Adrenal gland (tissue), 9 donors: ENCODE measurements at regions not wholly inside any gene's neighbourhood (a gene's known extent, or its start where the extent isn't known, plus 50 kb on each side); places are given as distances from the start of the nearest gene placed in this dataset.
A peak's percentile ranks its signal among the peaks of the same experiment; 100 is the strongest.

ENCODE experiments used
- DNase-seq, 7 donors: peaks; one replicate each; pipeline ENCODE4 v3.0.0-alpha.2; 2019 to 2020
- H3K27ac ChIP-seq, 5 donors: fragments of 200-600 bp; sonication (generic) in 4 of 5; 1 replicate in 3 of 5; 2 replicates in 2 of 5; pipeline versions ENCODE4 v1.5.1 to v1.8.0; 2016 to 2020; ENCODE audit warnings: mild to moderate bottlenecking in 1 of 5
- H3K27me3 ChIP-seq: fragments of 200-600 bp; 2 replicates; pipeline ENCODE4 v1.8.0; 2021
- H3K36me3 ChIP-seq, 2 donors: fragments of 200-600 bp; replicated peaks in 1 of 2; 1 replicate in 1 of 2; 2 replicates in 1 of 2; pipeline versions ENCODE4 v1.5.1 to v1.8.0; 2018 to 2022
- H3K4me1 ChIP-seq, 2 donors: fragments of 200-600 bp; replicated peaks in 1 of 2; 1 replicate in 1 of 2; 2 replicates in 1 of 2; pipeline versions ENCODE4 v1.5.1 to v1.8.0; 2018 to 2021
- H3K4me3 ChIP-seq, 4 donors: fragments of 200-600 bp; sonication (generic) in 3 of 4; one replicate each; pipeline ENCODE4 v1.5.1; 2016 to 2018
- H3K9me3 ChIP-seq, 3 donors: fragments of 200-600 bp; sonication (generic) in 1 of 3; replicated peaks in 1 of 3; 1 replicate in 2 of 3; 2 replicates in 1 of 3; pipeline versions ENCODE4 v1.5.1 to v1.8.0; 2016 to 2021
- CTCF ChIP-seq, 6 experiments: fragments of 450-650 bp in 4 of 6; fragments of 200-600 bp in 2 of 6; sonication (generic) in 1 of 6; IDR thresholded peaks; 1 replicate in 5 of 6; 2 replicates in 1 of 6; pipeline versions ENCODE4 v1.5.1 to v1.8.0; 2016 to 2021; ENCODE audit warnings: antibody characterized with exemption in 6 of 6, mild to moderate bottlenecking in 2 of 6, moderate library complexity in 1 of 6
- POLR2A ChIP-seq, 2 donors: fragments of 450-650 bp; IDR thresholded peaks; one replicate each; pipeline ENCODE4 v1.6.1; 2017; ENCODE audit warnings: antibody characterized with exemption in 2 of 2, mild to moderate bottlenecking in 2 of 2, moderate library complexity in 1 of 2
- WGBS, 4 donors: extraction: QIAGEN DNeasy Blood & Tissue Kit in 2 of 4; methylation state at CpG; one replicate each; pipeline versions ENCODE4 v1.1.5 to v1.1.7; 2013 to 2017; 5-methylcytosine and 5-hydroxymethylcytosine counted together
- intact Hi-C, 2 donors: fragments of 100-400 bp; cut with DNase I; formaldehyde crosslinking; loops; one replicate each; pipeline versions ENCODE4 v1.14.1 to v1.15.0; 2022 to 2023
- donor health status: healthy with polysubstance abuse.
- donor health status: Bipolar disorder and iron deficiency.
- donor health status: DM: yes; HTN: yes; CAD: no.
- donor health status: DM: no; HTN: no; CAD: no.
- donor health status: DM: no; HTN: no; CAD: no.

GRCh38 chr10:4282496-4282895 lies 497.5 kb upstream of the KLF6 start:
- no peak overlapping the region for H3K4me3 ChIP-seq
- no peak for DNase-seq
- H3K27ac ChIP-seq = peak overlapping the region in 2 of 5 donors; percentile 5 to 52
- intact Hi-C loops = no loop called here
- TF ChIP-seq CTCF (IDR thresholded peaks at IDR 0.05) = no peak
- TF ChIP-seq POLR2A (IDR thresholded peaks at IDR 0.05) = no peak
- no peaks in the 10 kb centered on the region for H3K36me3 ChIP-seq
- no peaks in the 10 kb centered on the region for H3K4me1 ChIP-seq
- H3K27me3 ChIP-seq = no peaks in the 10 kb centered on the region
- no peaks in the 10 kb centered on the region for H3K9me3 ChIP-seq
- WGBS, 4 donors = 82 to 92% (median 89%) methylated on average over 4 of the region's 4 CpGs

- WGBS, 4 donors = 83 to 90% (median 84%) methylated on average over 6 of the region's 6 CpGs
- H3K4me1 ChIP-seq = no peaks in the 10 kb centered on the region
- DNase-seq = no peak
Observed at GRCh38 chr10:4281190-4281825, 496.3 kb upstream of the KLF6 start.

GRCh38 chr10:4280461-4281189 lies 495.6 kb upstream of the KLF6 start:
- WGBS, 4 donors = 72 to 83% (median 78%) methylated on average over 7 of the region's 7 CpGs
- intact Hi-C loops = no loop called here
- H3K4me1 ChIP-seq = no peaks in the 10 kb centered on the region

More at GRCh38 chr10:4281190-4281825, 496.3 kb upstream of the KLF6 start:
- no peaks in the 10 kb centered on the region for H3K36me3 ChIP-seq
- no peak for TF ChIP-seq CTCF (IDR thresholded peaks at IDR 0.05)
- TF ChIP-seq POLR2A (IDR thresholded peaks at IDR 0.05) = no peak
- no peaks in the 10 kb centered on the region for H3K27me3 ChIP-seq
- H3K9me3 ChIP-seq = no peaks in the 10 kb centered on the region
- intact Hi-C loops = no loop called here
- H3K4me3 ChIP-seq = no peak overlapping the region
- no peak overlapping the region for H3K27ac ChIP-seq

More at GRCh38 chr10:4280461-4281189, 495.6 kb upstream of the KLF6 start:
- Histone ChIP-seq H3K27ac (peak overlapping the region in 1 of 5 donors; percentile 27), H3K27me3 (no peaks in the 10 kb centered on the region), H3K9me3 (no peaks in the 10 kb centered on the region), H3K4me3 (no peak overlapping the region), H3K36me3 (no peaks in the 10 kb centered on the region)
- no peak for TF ChIP-seq POLR2A (IDR thresholded peaks at IDR 0.05)
- no peak for TF ChIP-seq CTCF (IDR thresholded peaks at IDR 0.05)
- no peak for DNase-seq
